H9 (cell line): ENCODE measurements at regions not wholly inside any gene's neighbourhood (a gene's known extent, or its start where the extent isn't known, plus 50 kb on each side); places are given as distances from the start of the nearest gene placed in this dataset.

ENCODE experiments used
- DNase-seq: peaks from one replicate; pipeline ENCODE4 v3.0.0-alpha.2; 2017
- H2AFZ ChIP-seq: one replicate; pipeline ENCODE4 v1.6.1; 2013; ENCODE audit warnings: mild to moderate bottlenecking, low read length, control low read depth, moderate library complexity
- H2AK5ac ChIP-seq: 2 replicates; pipeline ENCODE4 v1.6.1; 2013; ENCODE audit warnings: low read length, control low read depth, mixed read lengths; ENCODE audit not compliant: insufficient read length
- H2BK120ac ChIP-seq: one replicate; pipeline ENCODE4 v1.6.1; 2013; ENCODE audit warnings: low read depth, mild to moderate bottlenecking, low read length, control low read depth, inconsistent platforms; ENCODE audit not compliant: poor library complexity, severe bottlenecking
- H2BK12ac ChIP-seq: 2 replicates; pipeline ENCODE4 v1.6.1; 2013; ENCODE audit warnings: low read length, control low read depth, mixed read lengths, low read depth; ENCODE audit not compliant: insufficient read length
- H2BK15ac ChIP-seq: 2 replicates; pipeline ENCODE4 v1.6.1; 2013; ENCODE audit warnings: low read depth, low read length, control low read depth
- H2BK20ac ChIP-seq: one replicate; pipeline ENCODE4 v1.6.1; 2013; ENCODE audit warnings: low read depth, mild to moderate bottlenecking, low read length, control low read depth, inconsistent platforms; ENCODE audit not compliant: poor library complexity, severe bottlenecking
- H2BK5ac ChIP-seq: 2 replicates; pipeline ENCODE4 v1.6.1; 2013; ENCODE audit warnings: low read length, control low read depth, mixed read lengths; ENCODE audit not compliant: insufficient read length
- H3K14ac ChIP-seq: 2 replicates; pipeline ENCODE4 v1.6.1; 2013; ENCODE audit warnings: low read length, control low read depth; ENCODE audit not compliant: insufficient read depth
- H3K18ac ChIP-seq: 2 replicates; pipeline ENCODE4 v1.6.1; 2013; ENCODE audit warnings: low read depth, mild to moderate bottlenecking, mixed read lengths, low read length, control low read depth; ENCODE audit not compliant: insufficient read length
- H3K23ac ChIP-seq: 2 replicates; pipeline ENCODE4 v1.6.1; 2013; ENCODE audit warnings: low read length, control low read depth, mixed read lengths, low read depth; ENCODE audit not compliant: insufficient read length
- H3K23me2 ChIP-seq: 2 replicates; pipeline ENCODE4 v1.6.1; 2013; ENCODE audit warnings: low read depth, mild to moderate bottlenecking, mixed read lengths, low read length, control low read depth; ENCODE audit not compliant: insufficient read length, poor library complexity, severe bottlenecking
- H3K27ac ChIP-seq: 2 replicates; pipeline ENCODE4 v1.5.1; 2013; ENCODE audit warnings: low read length, control low read depth, mixed read lengths, low read depth; ENCODE audit not compliant: insufficient read length
- H3K27me3 ChIP-seq: 2 replicates; pipeline ENCODE4 v1.6.1; 2013; ENCODE audit warnings: low read length, control low read depth, inconsistent platforms; ENCODE audit not compliant: insufficient read depth
- H3K4ac ChIP-seq: 2 replicates; pipeline ENCODE4 v1.6.1; 2013; ENCODE audit warnings: low read depth, mild to moderate bottlenecking, control low read depth, inconsistent platforms, low read length, moderate library complexity
- H3K4me1 ChIP-seq: 2 replicates; pipeline ENCODE4 v1.6.1; 2013; ENCODE audit warnings: low read length, control low read depth, inconsistent platforms; ENCODE audit not compliant: insufficient read depth
- H3K4me2 ChIP-seq: 2 replicates; pipeline ENCODE4 v1.6.1; 2013; ENCODE audit warnings: low read length, control low read depth, mixed read lengths; ENCODE audit not compliant: insufficient read length, insufficient read depth
- H3K56ac ChIP-seq: 2 replicates; pipeline ENCODE4 v1.6.1; 2013; ENCODE audit warnings: low read depth, mild to moderate bottlenecking, mixed read lengths, low read length, control low read depth; ENCODE audit not compliant: insufficient read length
- H3K79me1 ChIP-seq: 2 replicates; pipeline ENCODE4 v1.6.1; 2013; ENCODE audit warnings: low read depth, mild to moderate bottlenecking, moderate library complexity, low read length, control low read depth, inconsistent platforms; ENCODE audit not compliant: insufficient read depth, poor library complexity, severe bottlenecking
- H3K79me2 ChIP-seq: 2 replicates; pipeline ENCODE4 v1.6.1; 2013; ENCODE audit warnings: low read length, control low read depth, inconsistent platforms; ENCODE audit not compliant: insufficient read depth
- H3K9ac ChIP-seq: 2 replicates; pipeline ENCODE4 v1.6.1; 2013; ENCODE audit warnings: low read length, control low read depth, mixed read lengths; ENCODE audit not compliant: insufficient read length; ENCODE audit errors: extremely low read depth
- H3K9me3 ChIP-seq: one replicate; pipeline ENCODE4 v1.6.1; 2013; ENCODE audit warnings: low read depth, low read length, inconsistent platforms; ENCODE audit not compliant: control insufficient read depth
- H3T11ph ChIP-seq: one replicate; pipeline ENCODE4 v1.6.1; 2013; ENCODE audit warnings: mild to moderate bottlenecking, low read length, control low read depth, inconsistent platforms
- H4K20me1 ChIP-seq: one replicate; pipeline ENCODE4 v1.6.1; 2013; ENCODE audit not compliant: control insufficient read depth, insufficient read length, insufficient read depth
- H4K5ac ChIP-seq: 2 replicates; pipeline ENCODE4 v1.6.1; 2013; ENCODE audit warnings: low read depth, mild to moderate bottlenecking, mixed read lengths, low read length, control low read depth; ENCODE audit not compliant: insufficient read length
- H4K8ac ChIP-seq: replicated peaks from 2 replicates; pipeline ENCODE4 v1.6.1; 2013; ENCODE audit warnings: low read length, control low read depth, mixed read lengths, low read depth; ENCODE audit not compliant: insufficient read length
- H4K91ac ChIP-seq: 2 replicates; pipeline ENCODE4 v1.6.1; 2013; ENCODE audit warnings: low read depth, mild to moderate bottlenecking, moderate library complexity, mixed read lengths, low read length, control low read depth; ENCODE audit not compliant: insufficient read length
- H3K27ac Mint-ChIP-seq, 3 experiments: 2 replicates in 2 of 3; 3 replicates in 1 of 3; pipeline ENCODE4 v1.8.0; 2020 to 2021; ENCODE audit warnings: mixed read lengths in 3 of 3, mild to moderate bottlenecking in 1 of 3, moderate library complexity in 1 of 3
- H3K27me3 Mint-ChIP-seq: 2 replicates; pipeline ENCODE4 v1.8.0; 2021; ENCODE audit warnings: low read depth, mild to moderate bottlenecking, moderate library complexity, mixed read lengths
- H3K36me3 Mint-ChIP-seq, 3 experiments: 2 replicates in 2 of 3; 3 replicates in 1 of 3; pipeline ENCODE4 v1.8.0; 2020 to 2021; ENCODE audit warnings: low read depth in 3 of 3, mixed read lengths in 3 of 3; ENCODE audit not compliant: insufficient read depth in 1 of 3
- H3K4me1 Mint-ChIP-seq, 2 experiments: 2 replicates each; pipeline ENCODE4 v1.8.0; 2020; ENCODE audit warnings: mixed read lengths in 2 of 2
- H3K4me3 Mint-ChIP-seq, 2 experiments: 2 replicates in 1 of 2; 3 replicates in 1 of 2; pipeline ENCODE4 v1.8.0; 2020 to 2021; ENCODE audit warnings: mild to moderate bottlenecking in 2 of 2, mixed read lengths in 2 of 2, moderate library complexity in 1 of 2
- H3K9me3 Mint-ChIP-seq, 2 experiments: 2 replicates in 1 of 2; 3 replicates in 1 of 2; pipeline ENCODE4 v1.8.0; 2020; ENCODE audit warnings: mild to moderate bottlenecking in 2 of 2, mixed read lengths in 2 of 2, moderate library complexity in 1 of 2
- CTCF ChIP-seq: fragments of 200-600 bp; sonication (generic); conservative IDR thresholded peaks from 3 replicates; pipeline ENCODE4 v1.8.0; 2021; ENCODE audit warnings: antibody characterized with exemption, mild to moderate bottlenecking
- WGBS: extraction: QIAGEN DNeasy Blood & Tissue Kit; methylation state at CpG from one replicate; pipeline ENCODE4 v1.1.7; 2013; ENCODE audit warnings: missing lambda C conversion rate, low lambda C conversion rate, mixed read lengths; ENCODE audit not compliant: insufficient read length; ENCODE audit errors: extremely low coverage; 5-methylcytosine and 5-hydroxymethylcytosine counted together

- Histone ChIP-seq H3K4ac (no peak overlapping the region), H2BK20ac (no peak overlapping the region), H2AK5ac (no peak overlapping the region), H3K4me1 (no peaks in the 10 kb centered on the region), H3K79me1 (no peaks in the 10 kb centered on the region), H3K4me2 (no peak overlapping the region), H4K8ac (no peak overlapping the region), H2BK12ac (no peak overlapping the region), H3K27me3 (no peaks in the 10 kb centered on the region), H3K23ac (no peak overlapping the region), H3K18ac (no peak overlapping the region), H3K56ac (no peak overlapping the region), H4K20me1 (no peaks in the 10 kb centered on the region), H3K9ac (no peak overlapping the region), H2AFZ (no peak overlapping the region), H3T11ph (no peak overlapping the region), H2BK15ac (no peak overlapping the region), H3K27ac (no peak overlapping the region), H4K5ac (no peak overlapping the region), H3K9me3 (no peaks in the 10 kb centered on the region), H2BK120ac (no peak overlapping the region), H4K91ac (no peak overlapping the region), H2BK5ac (no peak overlapping the region), H3K14ac (no peak overlapping the region), H3K23me2 (no peaks in the 10 kb centered on the region), H3K79me2 (no peaks in the 10 kb centered on the region)
- no peak for TF ChIP-seq CTCF
- peak overlapping the region in 1 of 3 experiments; percentile 31; a peak in 1 of 7 replicates for H3K27ac Mint-ChIP-seq
- WGBS: no CpG with 5 or more reads among the region's 6 CpGs
- H3K36me3 Mint-ChIP-seq: peaks cover 0 to 22% (median 7%) of the 10 kb centered on the region in 3 experiments; a peak in 4 of 7 replicates
- no peak for DNase-seq
- no peaks in the 10 kb centered on the region; the same call in 1 of the 2 replicates for H3K27me3 Mint-ChIP-seq
- H3K4me1 Mint-ChIP-seq: peaks cover 12 to 17% of the 10 kb centered on the region in 2 experiments
- H3K9me3 Mint-ChIP-seq: peaks cover 12 to 18% of the 10 kb centered on the region in 2 experiments; a peak in 4 of 5 replicates
- no peak overlapping the region for H3K4me3 Mint-ChIP-seq
Measured at GRCh38 chr10:44201011-44201410, 183.9 kb downstream of the CXCL12 start.
